ENCODE measurements at regions not wholly inside any gene's neighbourhood (a gene's known extent, or its start where the extent isn't known, plus 50 kb on each side); places are given as distances from the start of the nearest gene placed in this dataset.

DNA sequence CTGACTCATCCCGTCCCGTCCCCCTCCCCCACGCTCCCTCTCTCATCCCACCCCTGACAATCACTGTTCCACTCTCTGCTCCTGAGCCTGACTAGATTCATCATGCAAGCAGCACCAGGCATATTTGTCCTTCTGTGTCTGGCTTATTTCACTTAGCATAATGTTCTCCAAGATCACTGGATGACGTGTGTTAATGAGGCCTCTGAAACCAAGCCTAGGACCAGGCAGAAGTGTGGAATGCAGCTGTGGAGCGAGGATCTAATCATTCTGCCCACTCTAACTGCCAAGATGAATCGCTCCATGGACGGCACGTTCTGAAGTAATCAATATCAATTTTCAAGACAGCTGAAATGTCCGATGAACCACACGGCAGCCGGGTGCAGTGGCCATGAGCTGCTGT lies 122.4 kb upstream of the ZNF236 start (continued):
- TF ChIP-seq, protein P1, sequence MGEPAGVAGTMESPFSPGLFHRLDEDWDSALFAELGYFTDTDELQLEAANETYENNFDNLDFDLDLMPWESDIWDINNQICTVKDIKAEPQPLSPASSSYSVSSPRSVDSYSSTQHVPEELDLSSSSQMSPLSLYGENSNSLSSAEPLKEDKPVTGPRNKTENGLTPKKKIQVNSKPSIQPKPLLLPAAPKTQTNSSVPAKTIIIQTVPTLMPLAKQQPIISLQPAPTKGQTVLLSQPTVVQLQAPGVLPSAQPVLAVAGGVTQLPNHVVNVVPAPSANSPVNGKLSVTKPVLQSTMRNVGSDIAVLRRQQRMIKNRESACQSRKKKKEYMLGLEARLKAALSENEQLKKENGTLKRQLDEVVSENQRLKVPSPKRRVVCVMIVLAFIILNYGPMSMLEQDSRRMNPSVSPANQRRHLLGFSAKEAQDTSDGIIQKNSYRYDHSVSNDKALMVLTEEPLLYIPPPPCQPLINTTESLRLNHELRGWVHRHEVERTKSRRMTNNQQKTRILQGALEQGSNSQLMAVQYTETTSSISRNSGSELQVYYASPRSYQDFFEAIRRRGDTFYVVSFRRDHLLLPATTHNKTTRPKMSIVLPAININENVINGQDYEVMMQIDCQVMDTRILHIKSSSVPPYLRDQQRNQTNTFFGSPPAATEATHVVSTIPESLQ (CRISPR knock-in tag; IDR thresholded peaks at IDR 0.05), result no peak
- no peak for TF ChIP-seq HMGXB4 (CRISPR knock-in tag; IDR thresholded peaks at IDR 0.05)
- TF ChIP-seq FOXJ3 (CRISPR knock-in tag; IDR thresholded peaks at IDR 0.05; ENCODE audit: borderline replicate concordance), result no peak
- no peak for TF ChIP-seq FOXP1 (CRISPR knock-in tag; IDR thresholded peaks at IDR 0.05; ENCODE audit: borderline replicate concordance)
- TF ChIP-seq PRDM15 (CRISPR knock-in tag; IDR thresholded peaks at IDR 0.05), result no peak

- Mint-ChIP-seq H3K9me3 (peaks cover 12% of the 10 kb centered on the region), H3K36me3 (peaks cover 6% of the 10 kb centered on the region), H3K27ac (peak overlapping the region; percentile 23), H3K4me1 (peaks cover 14% of the 10 kb centered on the region), H3K4me3 (no peak overlapping the region), H3K27me3 (ENCODE audit: low read depth) (no peaks in the 10 kb centered on the region)
- ChIA-PET CTCF (interaction anchor here (1.0 to 2.4 kb wide), 3 partner anchors 11 to 39 kb away, joined by 3 to 6 read pairs (median 4); no protein-coding TSS in a partner anchor), POLR2A (no interaction called here)
- TF ChIP-seq NFATC4 (CRISPR knock-in tag; IDR thresholded peaks at IDR 0.05) (no peak), ATF3 (CRISPR knock-in tag; conservative IDR thresholded peaks at IDR 0.05) (no peak), ZNF423 (CRISPR knock-in tag; IDR thresholded peaks at IDR 0.05) (no peak), GABPB1 (CRISPR knock-in tag; IDR thresholded peaks at IDR 0.05) (no peak), FOXK1 (CRISPR knock-in tag; IDR thresholded peaks at IDR 0.05) (no peak), ESRRA (CRISPR knock-in tag; IDR thresholded peaks at IDR 0.05; ENCODE audit: borderline replicate concordance) (no peak), ZNF219 (CRISPR knock-in tag; IDR thresholded peaks at IDR 0.05; ENCODE audit: borderline replicate concordance) (no peak), HMGA2 (CRISPR knock-in tag; IDR thresholded peaks at IDR 0.05) (no peak)
- TF ChIP-seq, protein P2, sequence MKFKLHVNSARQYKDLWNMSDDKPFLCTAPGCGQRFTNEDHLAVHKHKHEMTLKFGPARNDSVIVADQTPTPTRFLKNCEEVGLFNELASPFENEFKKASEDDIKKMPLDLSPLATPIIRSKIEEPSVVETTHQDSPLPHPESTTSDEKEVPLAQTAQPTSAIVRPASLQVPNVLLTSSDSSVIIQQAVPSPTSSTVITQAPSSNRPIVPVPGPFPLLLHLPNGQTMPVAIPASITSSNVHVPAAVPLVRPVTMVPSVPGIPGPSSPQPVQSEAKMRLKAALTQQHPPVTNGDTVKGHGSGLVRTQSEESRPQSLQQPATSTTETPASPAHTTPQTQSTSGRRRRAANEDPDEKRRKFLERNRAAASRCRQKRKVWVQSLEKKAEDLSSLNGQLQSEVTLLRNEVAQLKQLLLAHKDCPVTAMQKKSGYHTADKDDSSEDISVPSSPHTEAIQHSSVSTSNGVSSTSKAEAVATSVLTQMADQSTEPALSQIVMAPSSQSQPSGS (CRISPR knock-in tag; IDR thresholded peaks at IDR 0.05; ENCODE audit: borderline replicate concordance, low read depth), result no peak
- TF ChIP-seq, protein P3, sequence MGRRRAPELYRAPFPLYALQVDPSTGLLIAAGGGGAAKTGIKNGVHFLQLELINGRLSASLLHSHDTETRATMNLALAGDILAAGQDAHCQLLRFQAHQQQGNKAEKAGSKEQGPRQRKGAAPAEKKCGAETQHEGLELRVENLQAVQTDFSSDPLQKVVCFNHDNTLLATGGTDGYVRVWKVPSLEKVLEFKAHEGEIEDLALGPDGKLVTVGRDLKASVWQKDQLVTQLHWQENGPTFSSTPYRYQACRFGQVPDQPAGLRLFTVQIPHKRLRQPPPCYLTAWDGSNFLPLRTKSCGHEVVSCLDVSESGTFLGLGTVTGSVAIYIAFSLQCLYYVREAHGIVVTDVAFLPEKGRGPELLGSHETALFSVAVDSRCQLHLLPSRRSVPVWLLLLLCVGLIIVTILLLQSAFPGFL (CRISPR knock-in tag; IDR thresholded peaks at IDR 0.05; ENCODE audit: borderline replicate concordance), result no peak
- TF ChIP-seq, protein P4, sequence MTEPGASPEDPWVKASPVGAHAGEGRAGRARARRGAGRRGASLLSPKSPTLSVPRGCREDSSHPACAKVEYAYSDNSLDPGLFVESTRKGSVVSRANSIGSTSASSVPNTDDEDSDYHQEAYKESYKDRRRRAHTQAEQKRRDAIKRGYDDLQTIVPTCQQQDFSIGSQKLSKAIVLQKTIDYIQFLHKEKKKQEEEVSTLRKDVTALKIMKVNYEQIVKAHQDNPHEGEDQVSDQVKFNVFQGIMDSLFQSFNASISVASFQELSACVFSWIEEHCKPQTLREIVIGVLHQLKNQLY (CRISPR knock-in tag; IDR thresholded peaks at IDR 0.05), result no peak
- DNase-seq (ENCODE audit: low spot score) (no peak), ATAC-seq (peak; percentile 71)
Measured at GRCh38 chr18:76697441-76697901, 124.9 kb upstream of the ZNF236 start.
